ENCODE measurements at regions not wholly inside any gene's neighbourhood (a gene's known extent, or its start where the extent isn't known, plus 50 kb on each side); places are given as distances from the start of the nearest gene placed in this dataset.

DNA sequence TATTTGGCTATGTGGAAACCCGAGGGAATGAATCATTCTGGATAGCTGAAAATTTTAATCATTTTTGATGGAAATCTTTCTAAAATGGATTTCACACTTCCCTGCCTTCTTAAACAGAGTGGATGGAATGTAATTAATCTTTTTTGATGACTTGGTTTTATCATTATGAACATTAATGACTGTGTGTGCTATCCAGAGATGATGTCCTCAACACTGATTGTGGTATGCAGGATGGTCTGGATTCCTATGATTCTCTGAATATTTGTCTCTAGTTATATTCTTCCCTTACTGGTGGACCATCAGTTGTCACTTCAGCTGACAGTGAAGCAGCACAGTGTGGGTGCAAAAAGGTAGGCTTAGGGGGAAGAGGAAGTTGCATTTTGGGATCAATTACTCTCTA lies 513.5 kb downstream of the LMO4 start:
- no peak for DNase-seq (ENCODE audit: low read depth in 1 of 2, low spot score in 1 of 2)
- Histone ChIP-seq H3K4me3 (replicated peaks; ENCODE audit: insufficient read depth, low read length) (no peak overlapping the region), H3K27ac (replicated peaks) (no peak overlapping the region), H3K27me3 (ENCODE audit: insufficient read depth, poor library complexity, severe bottlenecking) (no peaks in the 10 kb centered on the region)
- no peak for TF ChIP-seq POLR2AphosphoS5 (IDR thresholded peaks at IDR 0.05; ENCODE audit: low read depth)
- TF ChIP-seq, protein P1, sequence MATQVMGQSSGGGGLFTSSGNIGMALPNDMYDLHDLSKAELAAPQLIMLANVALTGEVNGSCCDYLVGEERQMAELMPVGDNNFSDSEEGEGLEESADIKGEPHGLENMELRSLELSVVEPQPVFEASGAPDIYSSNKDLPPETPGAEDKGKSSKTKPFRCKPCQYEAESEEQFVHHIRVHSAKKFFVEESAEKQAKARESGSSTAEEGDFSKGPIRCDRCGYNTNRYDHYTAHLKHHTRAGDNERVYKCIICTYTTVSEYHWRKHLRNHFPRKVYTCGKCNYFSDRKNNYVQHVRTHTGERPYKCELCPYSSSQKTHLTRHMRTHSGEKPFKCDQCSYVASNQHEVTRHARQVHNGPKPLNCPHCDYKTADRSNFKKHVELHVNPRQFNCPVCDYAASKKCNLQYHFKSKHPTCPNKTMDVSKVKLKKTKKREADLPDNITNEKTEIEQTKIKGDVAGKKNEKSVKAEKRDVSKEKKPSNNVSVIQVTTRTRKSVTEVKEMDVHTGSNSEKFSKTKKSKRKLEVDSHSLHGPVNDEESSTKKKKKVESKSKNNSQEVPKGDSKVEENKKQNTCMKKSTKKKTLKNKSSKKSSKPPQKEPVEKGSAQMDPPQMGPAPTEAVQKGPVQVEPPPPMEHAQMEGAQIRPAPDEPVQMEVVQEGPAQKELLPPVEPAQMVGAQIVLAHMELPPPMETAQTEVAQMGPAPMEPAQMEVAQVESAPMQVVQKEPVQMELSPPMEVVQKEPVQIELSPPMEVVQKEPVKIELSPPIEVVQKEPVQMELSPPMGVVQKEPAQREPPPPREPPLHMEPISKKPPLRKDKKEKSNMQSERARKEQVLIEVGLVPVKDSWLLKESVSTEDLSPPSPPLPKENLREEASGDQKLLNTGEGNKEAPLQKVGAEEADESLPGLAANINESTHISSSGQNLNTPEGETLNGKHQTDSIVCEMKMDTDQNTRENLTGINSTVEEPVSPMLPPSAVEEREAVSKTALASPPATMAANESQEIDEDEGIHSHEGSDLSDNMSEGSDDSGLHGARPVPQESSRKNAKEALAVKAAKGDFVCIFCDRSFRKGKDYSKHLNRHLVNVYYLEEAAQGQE (IDR thresholded peaks at IDR 0.05; ENCODE audit: insufficient replicate concordance, low read depth) = no peak
- no peak for TF ChIP-seq SPI1 (IDR thresholded peaks at IDR 0.05; ENCODE audit: borderline replicate concordance, low read depth)
- TF ChIP-seq, protein P2, sequence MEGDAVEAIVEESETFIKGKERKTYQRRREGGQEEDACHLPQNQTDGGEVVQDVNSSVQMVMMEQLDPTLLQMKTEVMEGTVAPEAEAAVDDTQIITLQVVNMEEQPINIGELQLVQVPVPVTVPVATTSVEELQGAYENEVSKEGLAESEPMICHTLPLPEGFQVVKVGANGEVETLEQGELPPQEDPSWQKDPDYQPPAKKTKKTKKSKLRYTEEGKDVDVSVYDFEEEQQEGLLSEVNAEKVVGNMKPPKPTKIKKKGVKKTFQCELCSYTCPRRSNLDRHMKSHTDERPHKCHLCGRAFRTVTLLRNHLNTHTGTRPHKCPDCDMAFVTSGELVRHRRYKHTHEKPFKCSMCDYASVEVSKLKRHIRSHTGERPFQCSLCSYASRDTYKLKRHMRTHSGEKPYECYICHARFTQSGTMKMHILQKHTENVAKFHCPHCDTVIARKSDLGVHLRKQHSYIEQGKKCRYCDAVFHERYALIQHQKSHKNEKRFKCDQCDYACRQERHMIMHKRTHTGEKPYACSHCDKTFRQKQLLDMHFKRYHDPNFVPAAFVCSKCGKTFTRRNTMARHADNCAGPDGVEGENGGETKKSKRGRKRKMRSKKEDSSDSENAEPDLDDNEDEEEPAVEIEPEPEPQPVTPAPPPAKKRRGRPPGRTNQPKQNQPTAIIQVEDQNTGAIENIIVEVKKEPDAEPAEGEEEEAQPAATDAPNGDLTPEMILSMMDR (IDR thresholded peaks at IDR 0.05; ENCODE audit: insufficient read depth, low read length) = no peak
- no peak for TF ChIP-seq GABPA (IDR thresholded peaks at IDR 0.05; ENCODE audit: low read depth)

DNA sequence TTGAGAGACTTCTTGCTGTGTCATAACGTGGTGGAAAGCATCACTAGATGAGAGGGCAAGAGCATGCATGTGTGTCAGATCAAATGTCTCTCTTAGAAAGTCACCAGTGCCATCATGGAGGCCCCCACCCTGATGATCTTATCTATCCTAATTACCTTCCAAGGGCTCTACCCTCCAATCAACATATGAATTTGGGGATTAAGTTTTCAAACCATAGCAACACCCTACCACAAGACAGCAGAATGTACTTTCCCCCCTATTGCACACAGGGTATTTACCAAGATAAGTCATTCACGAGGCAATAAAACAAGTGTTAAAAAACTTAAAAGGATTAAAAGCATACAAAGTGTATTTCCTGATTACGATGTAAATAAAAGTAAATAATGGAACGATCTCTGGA lies 515.6 kb downstream of the LMO4 start:
- TF ChIP-seq, protein P2 (IDR thresholded peaks at IDR 0.05; ENCODE audit: insufficient read depth, low read length) = no peak
- TF ChIP-seq POLR2AphosphoS5 (IDR thresholded peaks at IDR 0.05; ENCODE audit: low read depth) (no peak), GABPA (IDR thresholded peaks at IDR 0.05; ENCODE audit: low read depth) (no peak), SPI1 (IDR thresholded peaks at IDR 0.05; ENCODE audit: borderline replicate concordance, low read depth) (no peak)
- TF ChIP-seq, protein P1 (IDR thresholded peaks at IDR 0.05; ENCODE audit: insufficient replicate concordance, low read depth) = no peak
- Histone ChIP-seq H3K27me3 (ENCODE audit: insufficient read depth, poor library complexity, severe bottlenecking) (no peaks in the 10 kb centered on the region), H3K4me3 (replicated peaks; ENCODE audit: insufficient read depth, low read length) (no peak overlapping the region), H3K27ac (replicated peaks) (no peak overlapping the region)
- no peak for DNase-seq (ENCODE audit: low read depth in 1 of 2, low spot score in 1 of 2)

DNA sequence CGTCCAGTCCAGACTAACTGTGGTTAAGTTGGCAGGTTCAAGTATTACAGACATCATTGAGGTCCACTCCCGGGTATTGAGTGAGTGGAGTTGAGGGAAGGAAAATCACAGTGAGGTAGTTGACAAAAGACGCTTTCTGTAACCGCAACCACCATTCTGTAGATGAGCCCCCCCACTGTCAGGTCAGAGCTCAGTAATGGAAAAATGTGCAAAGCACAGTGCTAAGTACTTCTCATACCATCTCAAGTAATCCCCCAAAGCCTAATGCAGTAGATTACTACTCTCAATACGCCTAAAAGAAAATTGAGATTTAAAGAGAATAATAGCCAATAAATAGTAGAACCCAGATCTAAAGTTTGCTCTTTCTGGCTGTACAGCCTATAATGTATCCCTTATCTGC lies 522.8 kb downstream of the LMO4 start:
- no peak for DNase-seq (ENCODE audit: low read depth in 1 of 2, low spot score in 1 of 2)
- H3K27me3 ChIP-seq (ENCODE audit: insufficient read depth, poor library complexity, severe bottlenecking) = no peaks in the 10 kb centered on the region
- H3K27ac ChIP-seq (replicated peaks) = no peak overlapping the region
- no peak overlapping the region for H3K4me3 ChIP-seq (replicated peaks; ENCODE audit: insufficient read depth, low read length)
- TF ChIP-seq POLR2AphosphoS5 (IDR thresholded peaks at IDR 0.05; ENCODE audit: low read depth) (no peak), GABPA (IDR thresholded peaks at IDR 0.05; ENCODE audit: low read depth) (no peak), SPI1 (IDR thresholded peaks at IDR 0.05; ENCODE audit: borderline replicate concordance, low read depth) (no peak)
- TF ChIP-seq, protein P1 (IDR thresholded peaks at IDR 0.05; ENCODE audit: insufficient replicate concordance, low read depth) = no peak
- TF ChIP-seq, protein P2 (IDR thresholded peaks at IDR 0.05; ENCODE audit: insufficient read depth, low read length) = no peak

Measured in HL-60 (cell line).